HEK293T (cell line): ENCODE measurements at regions not wholly inside any gene's neighbourhood (a gene's known extent, or its start where the extent isn't known, plus 50 kb on each side); places are given as distances from the start of the nearest gene placed in this dataset.

Experiments
- BHLHE40 ChIP-seq: fragments of 450-650 bp; IDR thresholded peaks from 2 replicates; pipeline ENCODE4 v1.6.1; 2016; ENCODE audit warnings: mild to moderate bottlenecking, moderate library complexity, borderline replicate concordance
- CTBP1 ChIP-seq: fragments of 450-650 bp; IDR thresholded peaks from 2 replicates; pipeline ENCODE4 v1.6.1; 2016; ENCODE audit warnings: borderline replicate concordance
- ELF4 ChIP-seq: fragments of 450-650 bp; IDR thresholded peaks from 2 replicates; pipeline ENCODE4 v1.6.1; 2017; ENCODE audit warnings: antibody characterized with exemption
- FOXA1 ChIP-seq: fragments of 450-650 bp; IDR thresholded peaks from 2 replicates; pipeline ENCODE4 v1.6.1; 2016; ENCODE audit warnings: mild to moderate bottlenecking
- FOXK2 ChIP-seq: fragments of 450-650 bp; IDR thresholded peaks from 2 replicates; pipeline ENCODE4 v1.6.1; 2016; ENCODE audit warnings: mild to moderate bottlenecking
- FOXM1 ChIP-seq: fragments of 450-650 bp; IDR thresholded peaks from 2 replicates; pipeline ENCODE4 v1.6.1; 2017; ENCODE audit warnings: mild to moderate bottlenecking, borderline replicate concordance
- HDGF ChIP-seq: fragments of 450-650 bp; IDR thresholded peaks from 2 replicates; pipeline ENCODE4 v1.6.1; 2017; ENCODE audit warnings: antibody characterized with exemption, borderline replicate concordance
- L3MBTL2 ChIP-seq: fragments of 450-650 bp; conservative IDR thresholded peaks from 2 replicates; pipeline ENCODE4 v1.6.1; 2016; ENCODE audit warnings: mild to moderate bottlenecking
- LEF1 ChIP-seq: fragments of 450-650 bp; IDR thresholded peaks from 2 replicates; pipeline ENCODE4 v1.6.1; 2017; ENCODE audit warnings: mild to moderate bottlenecking, borderline replicate concordance
- NFRKB ChIP-seq: fragments of 450-650 bp; IDR thresholded peaks from 2 replicates; pipeline ENCODE4 v1.6.1; 2016; ENCODE audit warnings: mild to moderate bottlenecking, moderate library complexity
- SP1 ChIP-seq: fragments of 450-650 bp; IDR thresholded peaks from 2 replicates; pipeline ENCODE4 v1.6.1; 2017
- SUZ12 ChIP-seq: fragments of 450-650 bp; IDR thresholded peaks from 2 replicates; pipeline ENCODE4 v1.6.1; 2016; ENCODE audit warnings: mild to moderate bottlenecking
- TARDBP ChIP-seq: fragments of 450-650 bp; IDR thresholded peaks from 2 replicates; pipeline ENCODE4 v1.6.1; 2016
- ZNF384 ChIP-seq: fragments of 450-650 bp; IDR thresholded peaks from 2 replicates; pipeline ENCODE4 v1.6.1; 2016

GRCh38 chr17:6215071-6216035 lies 145.2 kb downstream of the WSCD1 start:
- TF ChIP-seq SUZ12 (no peak), NFRKB (no peak), FOXM1 (no peak), HDGF (no peak), SP1 (no peak), FOXA1 (no peak), TARDBP (no peak), BHLHE40 (no peak), LEF1 (no peak), CTBP1 (no peak), ELF4 (no peak), FOXK2 (no peak), ZNF384 (no peak), L3MBTL2 (no peak)
